NOMO-1 treated with DMSO at 0.1 percent for 48 hours (cell line): ENCODE measurements at regions not wholly inside any gene's neighbourhood (a gene's known extent, or its start where the extent isn't known, plus 50 kb on each side); places are given as distances from the start of the nearest gene placed in this dataset.

Experiments
- DNase-seq: peaks from one replicate; lab custom pipeline; 2025; ENCODE audit not compliant: unreplicated experiment; lab: John Stamatoyannopoulos, UW

GRCh38 chr15:87120555-87120954, 1040.9 kb downstream of the AGBL1 start:
- DNase-seq: no peak

- no peak for DNase-seq
Observed at GRCh38 chr15:87118846-87119245, 1039.2 kb downstream of the AGBL1 start.

GRCh38 chr15:87118435-87118834, 1038.8 kb downstream of the AGBL1 start:
- no peak for DNase-seq

GRCh38 chr15:87115795-87116194, 1036.1 kb downstream of the AGBL1 start:
- DNase-seq: no peak

- DNase-seq: no peak
Observed at GRCh38 chr15:87099916-87100315, 1020.2 kb downstream of the AGBL1 start.

- no peak for DNase-seq
Observed at GRCh38 chr15:87089551-87089950, 1009.9 kb downstream of the AGBL1 start.

- DNase-seq: no peak
Observed at GRCh38 chr15:87083201-87083600, 1003.5 kb downstream of the AGBL1 start.

- no peak for DNase-seq
Observed at GRCh38 chr15:87082581-87082980, 1002.9 kb downstream of the AGBL1 start.

- DNase-seq: no peak
Observed at GRCh38 chr15:87080547-87080946, 1000.9 kb downstream of the AGBL1 start.
